SK-N-SH (cell line): ENCODE measurements at regions not wholly inside any gene's neighbourhood (a gene's known extent, or its start where the extent isn't known, plus 50 kb on each side); places are given as distances from the start of the nearest gene placed in this dataset.

Experiments
- CTCF ChIA-PET: fragments of 300-600, 350-600 bp; formaldehyde crosslinking; extraction: SDS; loops from one replicate; lab custom pipeline; 2021; lab: Yijun Ruan, JAX
- POLR2A ChIA-PET: fragments of 350-600 bp; sonication (Branson Sonifier 250); formaldehyde crosslinking; extraction: SDS; loops from one replicate; lab custom pipeline; 2020; ENCODE audit warnings: antibody characterized with exemption, inconsistent platforms; lab: Yijun Ruan, JAX
- DNase-seq: peaks from one replicate; pipeline ENCODE4 v3.0.0; 2012
- H2AFZ ChIP-seq: fragments of 200-600 bp; sonication (generic); 2 replicates; pipeline ENCODE4 v1.8.1; 2016; ENCODE audit warnings: antibody characterized with exemption, mild to moderate bottlenecking, low read depth
- H3F3A ChIP-seq: fragments of 200-600 bp; sonication (generic); replicated peaks from 2 replicates; pipeline ENCODE3; 2016; ENCODE audit warnings: antibody characterized with exemption, mild to moderate bottlenecking; ENCODE audit not compliant: insufficient read depth
- H3K27ac ChIP-seq, 2 experiments: fragments of 200-500 bp in 1 of 2; fragments of 200-600 bp in 1 of 2; sonication (Bioruptor generic) in 1 of 2; sonication (generic), shearing (Covaris generic) in 1 of 2; 2 replicates each; pipeline versions ENCODE4 v1.5.1 to v1.6.1; 2014 to 2016; ENCODE audit warnings: low read depth in 2 of 2, inconsistent platforms in 1 of 2, low read length in 1 of 2, mild to moderate bottlenecking in 1 of 2, mixed read lengths in 1 of 2
- H3K27me3 ChIP-seq: fragments of 200-600 bp; sonication (generic), shearing (Covaris generic); 2 replicates; pipeline ENCODE4 v1.6.1; 2016; ENCODE audit warnings: mixed run types; ENCODE audit not compliant: insufficient read depth
- H3K36me3 ChIP-seq, 2 experiments: fragments of 200-500 bp in 1 of 2; fragments of 200-600 bp in 1 of 2; sonication (Bioruptor generic) in 1 of 2; sonication (generic) in 1 of 2; replicated peaks in 1 of 2; 2 replicates each; pipeline versions ENCODE3 to v1.5.1; 2014 to 2016; ENCODE audit warnings: low read length in 1 of 2, mild to moderate bottlenecking in 1 of 2; ENCODE audit not compliant: insufficient read depth in 2 of 2, control insufficient read depth in 1 of 2
- H3K4me1 ChIP-seq, 2 experiments: fragments of 200-500 bp in 1 of 2; fragments of 200-600 bp in 1 of 2; sonication (Bioruptor generic) in 1 of 2; sonication (generic), shearing (Covaris generic) in 1 of 2; 2 replicates each; pipeline versions ENCODE4 v1.5.1 to v1.6.1; 2014 to 2016; ENCODE audit warnings: low read depth in 1 of 2, low read length in 1 of 2, mixed run types in 1 of 2; ENCODE audit not compliant: insufficient read depth in 2 of 2, control insufficient read depth in 1 of 2
- H3K4me2 ChIP-seq: fragments of 200-600 bp; sonication (generic), shearing (Covaris generic); 2 replicates; pipeline ENCODE4 v1.6.1; 2017; ENCODE audit warnings: mixed run types
- H3K4me3 ChIP-seq, 2 experiments: fragments of 200-500 bp in 1 of 2; fragments of 200-600 bp in 1 of 2; sonication (Bioruptor generic) in 1 of 2; sonication (generic), shearing (Covaris generic) in 1 of 2; 2 replicates each; pipeline versions ENCODE4 v1.5.1 to v1.8.1; 2014 to 2016; ENCODE audit warnings: low read depth in 2 of 2, inconsistent platforms in 1 of 2, low read length in 1 of 2, mild to moderate bottlenecking in 1 of 2, mixed read lengths in 1 of 2, moderate library complexity in 1 of 2
- H3K79me2 ChIP-seq: fragments of 200-600 bp; sonication (generic); 2 replicates; pipeline ENCODE4 v1.8.1; 2017; ENCODE audit warnings: mild to moderate bottlenecking; ENCODE audit not compliant: insufficient read depth
- H3K9ac ChIP-seq: fragments of 200-600 bp; sonication (generic); 2 replicates; pipeline ENCODE4 v1.6.1; 2017; ENCODE audit warnings: mixed run types
- H3K9me2 ChIP-seq: fragments of 200-600 bp; sonication (generic); 2 replicates; pipeline ENCODE4 v1.6.1; 2017; ENCODE audit warnings: mixed run types
- H3K9me3 ChIP-seq: fragments of 200-600 bp; sonication (generic); 2 replicates; pipeline ENCODE4 v1.6.1; 2017; ENCODE audit warnings: mixed run types, mild to moderate bottlenecking, moderate library complexity
- H4K20me1 ChIP-seq: fragments of 200-600 bp; sonication (generic); 2 replicates; pipeline ENCODE4 v1.6.1; 2017; ENCODE audit warnings: mild to moderate bottlenecking, mixed run types; ENCODE audit not compliant: insufficient read depth
- CTCF ChIP-seq: fragments of 200-600 bp; sonication (generic); IDR thresholded peaks from 2 replicates; pipeline ENCODE4 v1.6.1; 2017; ENCODE audit warnings: antibody characterized with exemption, mild to moderate bottlenecking, moderate library complexity
- ELF1 ChIP-seq: IDR thresholded peaks from 2 replicates; pipeline ENCODE4 v1.4.0; 2012
- EP300 ChIP-seq, 2 experiments: IDR thresholded peaks; 2 replicates each; pipeline versions ENCODE4 v1.4.0 to v1.6.1; 2012; ENCODE audit warnings: borderline replicate concordance in 1 of 2, low read depth in 1 of 2, low read length in 1 of 2
- FOSL2 ChIP-seq: IDR thresholded peaks from 2 replicates; pipeline ENCODE4 v1.4.0; 2012; ENCODE audit warnings: low read depth, mild to moderate bottlenecking, moderate library complexity, borderline replicate concordance
- FOXM1 ChIP-seq: IDR thresholded peaks from 2 replicates; pipeline ENCODE4 v1.4.0; 2012; ENCODE audit warnings: low read depth, mild to moderate bottlenecking
- GABPA ChIP-seq: IDR thresholded peaks from 2 replicates; pipeline ENCODE4 v1.4.0; 2012; ENCODE audit warnings: low read depth, mild to moderate bottlenecking
- JUND ChIP-seq: IDR thresholded peaks from 2 replicates; pipeline ENCODE4 v1.4.0; 2012
- MXI1 ChIP-seq: IDR thresholded peaks from 2 replicates; pipeline ENCODE4 v1.6.1; 2012; ENCODE audit warnings: mild to moderate bottlenecking, low read depth, low read length, improper control_type of control experiment
- NFIC ChIP-seq: IDR thresholded peaks from 2 replicates; pipeline ENCODE4 v1.4.0; 2012; ENCODE audit warnings: borderline replicate concordance
- NRF1 ChIP-seq: IDR thresholded peaks from 2 replicates; pipeline ENCODE4 v1.6.1; 2012; ENCODE audit warnings: low read depth, mild to moderate bottlenecking, low read length
- PBX3 ChIP-seq: IDR thresholded peaks from 2 replicates; pipeline ENCODE4; 2012
- POLR2AphosphoS5 ChIP-seq: IDR thresholded peaks from 2 replicates; pipeline ENCODE4 v1.6.1; 2012; ENCODE audit warnings: low read depth, low read length
- RAD21 ChIP-seq: IDR thresholded peaks from 2 replicates; pipeline ENCODE4 v1.6.1; 2012; ENCODE audit warnings: mild to moderate bottlenecking, low read length
- RXRA ChIP-seq: IDR thresholded peaks from 2 replicates; pipeline ENCODE4 v1.4.0; 2012; ENCODE audit warnings: low read depth, mild to moderate bottlenecking, borderline replicate concordance
- SMC3 ChIP-seq: IDR thresholded peaks from 2 replicates; pipeline ENCODE4 v1.6.1; 2012; ENCODE audit warnings: low read depth, low read length, improper control_type of control experiment
- TCF12 ChIP-seq: IDR thresholded peaks from 2 replicates; pipeline ENCODE4 v1.4.0; 2012
- TEAD4 ChIP-seq: IDR thresholded peaks from 2 replicates; pipeline ENCODE4 v1.4.0; 2012; ENCODE audit warnings: mild to moderate bottlenecking, borderline replicate concordance; ENCODE audit not compliant: insufficient read depth
- USF1 ChIP-seq: IDR thresholded peaks from 2 replicates; pipeline ENCODE4 v1.4.0; 2012; ENCODE audit warnings: low read depth, borderline replicate concordance
- ZBTB33 ChIP-seq: IDR thresholded peaks from 2 replicates; pipeline ENCODE4 v1.4.0; 2012; ENCODE audit warnings: low read depth, borderline replicate concordance
- whole genome bisulfite sequencing: methylation state at CpG from one replicate; pipeline ENCODE4 v1.1.6; 2017; ENCODE audit warnings: low lambda C conversion rate; 5-methylcytosine and 5-hydroxymethylcytosine counted together

GRCh38 chr11:35076201-35077100, 62.5 kb upstream of the CD44 start:
- CTCF ChIA-PET: no interaction called here
- no peak overlapping the region for H2AFZ ChIP-seq
- TF ChIP-seq SMC3 (no peak), POLR2AphosphoS5 (no peak), ZBTB33 (no peak), RAD21 (no peak), MXI1 (no peak), FOXM1 (no peak), NFIC (no peak), NRF1 (no peak), USF1 (no peak)
- TF ChIP-seq, all 33 proteins: peak for 0
- Histone ChIP-seq H3K36me3 (no peaks in the 10 kb centered on the region), H3K9me2 (no peaks in the 10 kb centered on the region), H3K4me1 (peaks cover 0 to 9% of the 10 kb centered on the region in 2 experiments; a peak in 1 of 4 replicates), H3K27me3 (no peaks in the 10 kb centered on the region), H3K9me3 (no peaks in the 10 kb centered on the region), H3K4me2 (no peak overlapping the region), H3K4me3 (no peak overlapping the region), H3F3A (peaks cover 20% of the 10 kb centered on the region), H3K27ac (0 out of 4 replicates have a peak overlapping the region, but pooled peaks of 1 of the 2 experiments have one; percentile 68), H4K20me1 (no peaks in the 10 kb centered on the region), H3K79me2 (no peaks in the 10 kb centered on the region), H3K9ac (no peak overlapping the region)
- DNase-seq: no peak
- 97% methylated on average over 4 of the region's 4 CpGs for WGBS
- POLR2A ChIA-PET: no interaction called here

DNA sequence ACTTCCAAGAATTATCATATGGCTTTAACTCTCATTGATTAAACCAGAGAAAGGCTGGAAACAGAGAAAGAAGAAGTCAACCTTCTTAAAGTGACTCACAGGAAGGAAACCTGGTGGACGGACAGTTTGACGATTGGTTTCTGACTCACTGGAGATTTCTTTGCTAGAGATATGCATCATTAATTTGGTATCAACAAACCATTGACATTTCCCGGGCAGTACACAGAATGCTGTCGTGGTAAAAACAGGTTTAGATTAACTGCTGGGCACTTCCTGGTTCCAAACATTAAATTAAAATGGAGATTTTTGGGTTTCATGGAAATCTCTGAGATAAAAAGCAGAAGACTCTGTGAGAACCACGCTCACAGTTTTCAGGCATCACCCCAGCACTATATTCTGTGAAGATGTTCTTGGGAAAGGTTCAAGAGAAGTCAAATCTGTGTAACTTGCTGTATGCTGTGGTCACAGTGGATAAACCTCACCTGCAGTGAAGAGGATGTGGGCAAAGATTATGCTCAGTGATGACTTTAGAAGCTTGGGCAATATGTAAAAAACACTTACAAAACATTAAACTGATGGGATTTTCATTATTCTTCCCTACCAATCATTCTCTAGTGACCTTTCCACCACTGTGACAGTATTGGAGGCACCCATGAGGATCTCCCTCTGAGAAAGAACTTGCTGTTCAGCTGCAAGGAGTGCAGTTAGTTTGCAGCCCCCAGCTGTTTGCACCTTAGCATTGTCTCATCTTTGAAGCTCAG, 61.1 kb upstream of the CD44 start:
- no peak for DNase-seq
- peak overlapping the region; percentile 5; the same call in 1 of the 2 replicates for H3K4me2 ChIP-seq

More for the DNA sequence above, 61.1 kb upstream of the CD44 start:
- peak; percentile 83 for TF ChIP-seq PBX3
- TF ChIP-seq NFIC: peak; percentile 44; the same call in 1 of the 2 replicates
- TF ChIP-seq TCF12: peak; percentile 80
- no peak for TF ChIP-seq POLR2AphosphoS5
- TF ChIP-seq SMC3: no peak
- no peak for TF ChIP-seq CTCF
- peak; percentile 79 for TF ChIP-seq FOSL2
- 0 out of 2 replicates have a peak, but pooled peaks have one; percentile 31 for TF ChIP-seq TEAD4
- 0 out of 2 replicates have a peak, but pooled peaks have one; percentile 13 for TF ChIP-seq GABPA
- peak; percentile 62; the same call in 1 of the 2 replicates for TF ChIP-seq ELF1
- TF ChIP-seq JUND: peak; percentile 80
- TF ChIP-seq EP300 (IDR thresholded peaks at IDR 0.05; ENCODE audit: borderline replicate concordance in 1 of 2, low read depth in 1 of 2, low read length in 1 of 2): peak in 1 of 2 experiments; percentile 64; a peak in 1 of 4 replicates
- TF ChIP-seq NRF1: no peak
- TF ChIP-seq RXRA: 0 out of 2 replicates have a peak, but pooled peaks have one; percentile 44
- H3K36me3 ChIP-seq: no peaks in the 10 kb centered on the region
- H2AFZ ChIP-seq: peak overlapping the region; percentile 61
- H3K4me3 ChIP-seq: no peak overlapping the region
- no peaks in the 10 kb centered on the region for H3K27me3 ChIP-seq
- H4K20me1 ChIP-seq: no peaks in the 10 kb centered on the region
- H3K9me3 ChIP-seq: no peaks in the 10 kb centered on the region
- H3K4me1 ChIP-seq: peaks cover 0 to 18% of the 10 kb centered on the region in 2 experiments; a peak in 2 of 4 replicates
- H3K9ac ChIP-seq: no peak overlapping the region
- ChIA-PET POLR2A (no interaction called here), CTCF (no interaction called here)
- H3K27ac ChIP-seq: peak overlapping the region in 1 of 2 experiments; percentile 68; a peak in 2 of 4 replicates
- 22% methylated on average over 5 of the region's 5 CpGs for WGBS
- no peaks in the 10 kb centered on the region for H3K9me2 ChIP-seq
- no peaks in the 10 kb centered on the region for H3K79me2 ChIP-seq
- peaks cover 29% of the 10 kb centered on the region for H3F3A ChIP-seq
